ENCODE measurements at regions not wholly inside any gene's neighbourhood (a gene's known extent, or its start where the extent isn't known, plus 50 kb on each side); places are given as distances from the start of the nearest gene placed in this dataset.

DNA sequence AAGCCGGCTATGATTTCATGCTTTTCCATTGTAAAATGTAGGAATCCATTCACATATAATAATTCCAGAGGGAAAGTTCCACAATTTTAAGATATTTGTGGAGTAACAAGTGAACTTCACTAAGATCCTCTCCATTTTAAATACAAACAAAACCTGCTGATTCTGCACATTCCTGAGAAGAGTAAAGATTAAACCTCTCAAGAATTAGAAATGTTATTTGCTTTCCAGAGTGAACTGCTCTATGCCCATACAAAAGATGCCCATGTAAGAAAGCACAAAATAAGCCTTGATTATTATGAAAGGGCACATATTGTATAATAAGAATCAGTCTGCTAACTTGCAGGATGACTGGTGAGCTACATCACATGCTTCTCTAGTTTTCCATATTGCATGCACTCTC lies 241.5 kb downstream of the COX18 start:
- BruUV-seq (replicated peaks): no TSS peak
- H3K27me3 ChIP-seq (ENCODE audit: control insufficient read depth in 2 of 2, insufficient read depth in 2 of 2, low read length in 2 of 2): no peaks in the 10 kb centered on the region
- ATAC-seq (no peak), DNase-seq (ENCODE audit: extremely low read depth in 1 of 4, low spot score in 3 of 4) (no peak), FAIRE-seq (no peak)
- H3K4me1 ChIP-seq (replicated peaks in 1 of 2; ENCODE audit: control insufficient read depth in 2 of 2, insufficient read depth in 2 of 2, low read length in 2 of 2): no peaks in the 10 kb centered on the region
- no peak overlapping the region for H3K4me3 ChIP-seq
- H3K36me3 ChIP-seq (ENCODE audit: control insufficient read depth, insufficient read depth, low read length): no peaks in the 10 kb centered on the region
- no peak overlapping the region for H3K4me2 ChIP-seq (ENCODE audit: insufficient read depth, low read length)
- H3K9me1 ChIP-seq (ENCODE audit: control insufficient read depth, insufficient read depth, low read length): no peaks in the 10 kb centered on the region
- TF ChIP-seq MAFG (tag; conservative IDR thresholded peaks at IDR 0.05): peak; percentile 53
- TF ChIP-seq, protein P1, sequence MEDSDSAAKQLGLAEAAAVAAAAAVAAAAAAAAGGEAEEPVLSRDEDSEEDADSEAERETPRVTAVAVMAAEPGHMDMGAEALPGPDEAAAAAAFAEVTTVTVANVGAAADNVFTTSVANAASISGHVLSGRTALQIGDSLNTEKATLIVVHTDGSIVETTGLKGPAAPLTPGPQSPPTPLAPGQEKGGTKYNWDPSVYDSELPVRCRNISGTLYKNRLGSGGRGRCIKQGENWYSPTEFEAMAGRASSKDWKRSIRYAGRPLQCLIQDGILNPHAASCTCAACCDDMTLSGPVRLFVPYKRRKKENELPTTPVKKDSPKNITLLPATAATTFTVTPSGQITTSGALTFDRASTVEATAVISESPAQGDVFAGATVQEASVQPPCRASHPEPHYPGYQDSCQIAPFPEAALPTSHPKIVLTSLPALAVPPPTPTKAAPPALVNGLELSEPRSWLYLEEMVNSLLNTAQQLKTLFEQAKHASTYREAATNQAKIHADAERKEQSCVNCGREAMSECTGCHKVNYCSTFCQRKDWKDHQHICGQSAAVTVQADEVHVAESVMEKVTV (CRISPR knock-in tag; IDR thresholded peaks at IDR 0.05): no peak
- TF ChIP-seq MAFK (IDR thresholded peaks at IDR 0.05; ENCODE audit: low read length): peak; percentile 61; the same call in 1 of the 2 replicates
- TF ChIP-seq MAFF (IDR thresholded peaks at IDR 0.05; ENCODE audit: low read length): peak; percentile 56
- peak; percentile 53; the same call in 1 of the 2 replicates for TF ChIP-seq C11orf30 (IDR thresholded peaks at IDR 0.05; ENCODE audit: low read depth)
- TF ChIP-seq, protein P2, sequence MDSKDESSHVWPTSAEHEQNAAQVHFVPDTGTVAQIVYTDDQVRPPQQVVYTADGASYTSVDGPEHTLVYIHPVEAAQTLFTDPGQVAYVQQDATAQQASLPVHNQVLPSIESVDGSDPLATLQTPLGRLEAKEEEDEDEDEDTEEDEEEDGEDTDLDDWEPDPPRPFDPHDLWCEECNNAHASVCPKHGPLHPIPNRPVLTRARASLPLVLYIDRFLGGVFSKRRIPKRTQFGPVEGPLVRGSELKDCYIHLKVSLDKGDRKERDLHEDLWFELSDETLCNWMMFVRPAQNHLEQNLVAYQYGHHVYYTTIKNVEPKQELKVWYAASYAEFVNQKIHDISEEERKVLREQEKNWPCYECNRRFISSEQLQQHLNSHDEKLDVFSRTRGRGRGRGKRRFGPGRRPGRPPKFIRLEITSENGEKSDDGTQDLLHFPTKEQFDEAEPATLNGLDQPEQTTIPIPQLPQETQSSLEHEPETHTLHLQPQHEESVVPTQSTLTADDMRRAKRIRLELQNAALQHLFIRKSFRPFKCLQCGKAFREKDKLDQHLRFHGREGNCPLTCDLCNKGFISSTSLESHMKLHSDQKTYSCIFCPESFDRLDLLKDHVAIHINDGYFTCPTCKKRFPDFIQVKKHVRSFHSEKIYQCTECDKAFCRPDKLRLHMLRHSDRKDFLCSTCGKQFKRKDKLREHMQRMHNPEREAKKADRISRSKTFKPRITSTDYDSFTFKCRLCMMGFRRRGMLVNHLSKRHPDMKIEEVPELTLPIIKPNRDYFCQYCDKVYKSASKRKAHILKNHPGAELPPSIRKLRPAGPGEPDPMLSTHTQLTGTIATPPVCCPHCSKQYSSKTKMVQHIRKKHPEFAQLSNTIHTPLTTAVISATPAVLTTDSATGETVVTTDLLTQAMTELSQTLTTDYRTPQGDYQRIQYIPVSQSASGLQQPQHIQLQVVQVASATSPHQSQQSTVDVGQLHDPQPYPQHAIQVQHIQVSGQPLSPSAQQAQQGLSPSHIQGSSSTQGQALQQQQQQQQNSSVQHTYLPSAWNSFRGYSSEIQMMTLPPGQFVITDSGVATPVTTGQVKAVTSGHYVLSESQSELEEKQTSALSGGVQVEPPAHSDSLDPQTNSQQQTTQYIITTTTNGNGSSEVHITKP (IDR thresholded peaks at IDR 0.05; ENCODE audit: partially characterized antibody): no peak
- TF ChIP-seq ZNF316 (IDR thresholded peaks at IDR 0.05): peak; percentile 73
- no peak overlapping the region for H2AFZ ChIP-seq (ENCODE audit: low read depth, low read length)
- ChIA-PET CTCF (ENCODE audit: low intra/inter-chr PET ratio) (no interaction called here), POLR2A (no interaction called here)
- H3K9me3 ChIP-seq (replicated peaks; ENCODE audit: control insufficient read depth, insufficient read depth, low read depth, low read length): no peaks in the 10 kb centered on the region
- H4K20me1 ChIP-seq (replicated peaks; ENCODE audit: control insufficient read depth, insufficient read depth, low read length): no peaks in the 10 kb centered on the region
- intact Hi-C loops (cut with micrococcal nuclease): no loop called here
- H3K27ac ChIP-seq (ENCODE audit: extremely low read depth, low read depth, low read length): no peak overlapping the region
- H3K79me2 ChIP-seq (ENCODE audit: control insufficient read depth, insufficient read depth, low read length): no peaks in the 10 kb centered on the region
- H3K9ac ChIP-seq (ENCODE audit: insufficient read depth in 1 of 2, low read depth in 2 of 2, low read length in 2 of 2): no peak overlapping the region
- in situ Hi-C loops (cut with MboI): no loop called here
- WGBS (ENCODE audit: insufficient coverage, low coverage, missing lambda C conversion rate): 0% methylated on average over 1 of the region's 1 CpG
